Gastroesophageal sphincter (tissue), 4 donors: ENCODE measurements at regions not wholly inside any gene's neighbourhood (a gene's known extent, or its start where the extent isn't known, plus 50 kb on each side); places are given as distances from the start of the nearest gene placed in this dataset.

Experiments
- ATAC-seq: fragments of 150-250 bp; one replicate; pipeline ENCODE4 v1.9.1; 2016; ENCODE audit warnings: mild to moderate bottlenecking, moderate library complexity
- H3K27ac ChIP-seq, 4 donors: fragments of 200-600 bp; sonication (generic) in 3 of 4; 1 replicate in 3 of 4; 2 replicates in 1 of 4; pipeline ENCODE4 v1.5.1; 2016 to 2019
- H3K27me3 ChIP-seq: fragments of 200-600 bp; sonication (generic); one replicate; pipeline ENCODE4 v1.5.1; 2019
- H3K36me3 ChIP-seq, 2 donors: fragments of 200-600 bp; sonication (generic); one replicate each; pipeline ENCODE4 v1.5.1; 2019; ENCODE audit warnings: control low read depth in 1 of 2
- H3K4me1 ChIP-seq, 3 donors: fragments of 200-600 bp; sonication (generic); 1 replicate in 2 of 3; 2 replicates in 1 of 3; pipeline ENCODE4 v1.5.1; 2016 to 2019; ENCODE audit warnings: control low read depth in 2 of 3
- H3K4me3 ChIP-seq, 2 donors: fragments of 200-600 bp; sonication (generic); one replicate each; pipeline ENCODE4 v1.5.1; 2019; ENCODE audit warnings: mild to moderate bottlenecking in 1 of 2, moderate library complexity in 1 of 2
- H3K9me3 ChIP-seq, 3 donors: fragments of 200-600 bp; sonication (generic); one replicate each; pipeline ENCODE4 v1.5.1; 2017 to 2019; ENCODE audit warnings: control low read depth in 2 of 3
- EP300 ChIP-seq: sonication (generic); formaldehyde crosslinking; IDR thresholded peaks from one replicate; pipeline ENCODE4 v1.6.1; 2017; ENCODE audit warnings: antibody characterized with exemption, mild to moderate bottlenecking
- POLR2A ChIP-seq, 2 donors: fragments of 450-650 bp; IDR thresholded peaks; one replicate each; pipeline ENCODE4 v1.6.1; 2017; ENCODE audit warnings: antibody characterized with exemption in 2 of 2, mild to moderate bottlenecking in 2 of 2, moderate library complexity in 1 of 2
- POLR2AphosphoS5 ChIP-seq: sonication (generic); formaldehyde crosslinking; IDR thresholded peaks from one replicate; pipeline ENCODE4 v1.6.1; 2017; ENCODE audit warnings: antibody characterized with exemption
- WGBS, 2 donors: methylation state at CpG; one replicate each; pipeline ENCODE4 v1.1.5; 2018; ENCODE audit warnings: low coverage in 1 of 2; 5-methylcytosine and 5-hydroxymethylcytosine counted together
- TF ChIP-seq, protein P1 (sequence below), 4 experiments: fragments of 200-600 bp in 2 of 4; fragments of 450-650 bp in 2 of 4; sonication (generic) in 1 of 4; IDR thresholded peaks; one replicate each; pipeline ENCODE4 v1.5.1; 2017 to 2019; ENCODE audit warnings: antibody characterized with exemption in 4 of 4, mild to moderate bottlenecking in 2 of 4, moderate library complexity in 2 of 4

GRCh38 chr10:129074939-129075338, 392.1 kb upstream of the MGMT start:
- no peak overlapping the region for H3K27ac ChIP-seq
- peaks cover 0 to 8% (median 4%) of the 10 kb centered on the region in 3 donors for H3K4me1 ChIP-seq
- H3K36me3 ChIP-seq, result no peaks in the 10 kb centered on the region
- TF ChIP-seq POLR2AphosphoS5 (no peak), EP300 (no peak), POLR2A (IDR thresholded peaks at IDR 0.05) (no peak)
- TF ChIP-seq, protein P1, sequence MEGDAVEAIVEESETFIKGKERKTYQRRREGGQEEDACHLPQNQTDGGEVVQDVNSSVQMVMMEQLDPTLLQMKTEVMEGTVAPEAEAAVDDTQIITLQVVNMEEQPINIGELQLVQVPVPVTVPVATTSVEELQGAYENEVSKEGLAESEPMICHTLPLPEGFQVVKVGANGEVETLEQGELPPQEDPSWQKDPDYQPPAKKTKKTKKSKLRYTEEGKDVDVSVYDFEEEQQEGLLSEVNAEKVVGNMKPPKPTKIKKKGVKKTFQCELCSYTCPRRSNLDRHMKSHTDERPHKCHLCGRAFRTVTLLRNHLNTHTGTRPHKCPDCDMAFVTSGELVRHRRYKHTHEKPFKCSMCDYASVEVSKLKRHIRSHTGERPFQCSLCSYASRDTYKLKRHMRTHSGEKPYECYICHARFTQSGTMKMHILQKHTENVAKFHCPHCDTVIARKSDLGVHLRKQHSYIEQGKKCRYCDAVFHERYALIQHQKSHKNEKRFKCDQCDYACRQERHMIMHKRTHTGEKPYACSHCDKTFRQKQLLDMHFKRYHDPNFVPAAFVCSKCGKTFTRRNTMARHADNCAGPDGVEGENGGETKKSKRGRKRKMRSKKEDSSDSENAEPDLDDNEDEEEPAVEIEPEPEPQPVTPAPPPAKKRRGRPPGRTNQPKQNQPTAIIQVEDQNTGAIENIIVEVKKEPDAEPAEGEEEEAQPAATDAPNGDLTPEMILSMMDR (IDR thresholded peaks at IDR 0.05), result no peak
- no peak overlapping the region for H3K4me3 ChIP-seq
- ATAC-seq, result no peak
- H3K27me3 ChIP-seq, result no peaks in the 10 kb centered on the region
- whole genome bisulfite sequencing, 2 donors, result 65 to 79% methylated on average over 3 of the region's 3 CpGs
- peaks cover 0 to 6% (median 0%) of the 10 kb centered on the region in 3 donors for H3K9me3 ChIP-seq

- no peak for TF ChIP-seq POLR2AphosphoS5
- TF ChIP-seq POLR2A (IDR thresholded peaks at IDR 0.05), result no peak
- TF ChIP-seq, protein P1 (IDR thresholded peaks at IDR 0.05), result no peak
- TF ChIP-seq EP300, result no peak
- ATAC-seq, result no peak
- 71 to 73% methylated on average over 5 to 6 of the region's 6 CpGs for WGBS, 2 donors
These were observed 391.5 kb upstream of the MGMT start for GRCh38 chr10:129075508-129075907.

DNA sequence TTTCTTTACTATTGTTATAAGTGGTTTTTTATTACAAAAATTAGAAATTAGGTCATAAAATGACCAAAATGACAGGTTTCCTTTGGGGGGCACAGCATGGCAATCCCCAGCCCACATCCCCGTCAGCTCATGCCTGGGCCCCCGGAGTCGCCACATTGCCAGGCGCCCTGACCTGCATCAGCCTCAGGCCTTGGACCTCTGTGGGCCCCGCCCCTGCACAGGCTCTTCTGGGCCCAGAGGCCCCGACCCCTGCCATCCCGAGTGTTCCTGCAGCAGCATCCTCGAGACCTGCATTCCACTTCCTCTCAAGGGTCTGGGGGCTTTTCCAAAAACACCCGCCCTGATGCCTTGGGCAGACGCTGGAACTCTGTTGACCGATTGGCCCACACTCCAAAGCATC, 391.1 kb upstream of the MGMT start:
- no peak overlapping the region for H3K4me3 ChIP-seq
- no peaks in the 10 kb centered on the region for H3K27me3 ChIP-seq
- ATAC-seq, result no peak
- no peaks in the 10 kb centered on the region for H3K36me3 ChIP-seq
- H3K4me1 ChIP-seq, result peaks cover 0 to 8% (median 4%) of the 10 kb centered on the region in 3 donors
- TF ChIP-seq EP300, result no peak
- TF ChIP-seq, protein P1 (IDR thresholded peaks at IDR 0.05), result no peak
- no peak for TF ChIP-seq POLR2A (IDR thresholded peaks at IDR 0.05)
- TF ChIP-seq POLR2AphosphoS5, result no peak
- whole genome bisulfite sequencing, 2 donors, result 100% methylated on average over 1 to 3 of the region's 11 CpGs
- peaks cover 0 to 14% (median 0%) of the 10 kb centered on the region in 3 donors for H3K9me3 ChIP-seq
- H3K27ac ChIP-seq, result no peak overlapping the region

More at GRCh38 chr10:129075508-129075907, 391.5 kb upstream of the MGMT start:
- Histone ChIP-seq H3K9me3 (peaks cover 0 to 12% (median 0%) of the 10 kb centered on the region in 3 donors), H3K36me3 (no peaks in the 10 kb centered on the region), H3K27me3 (no peaks in the 10 kb centered on the region), H3K4me3 (no peak overlapping the region), H3K4me1 (peaks cover 0 to 8% (median 4%) of the 10 kb centered on the region in 3 donors), H3K27ac (no peak overlapping the region)

DNA sequence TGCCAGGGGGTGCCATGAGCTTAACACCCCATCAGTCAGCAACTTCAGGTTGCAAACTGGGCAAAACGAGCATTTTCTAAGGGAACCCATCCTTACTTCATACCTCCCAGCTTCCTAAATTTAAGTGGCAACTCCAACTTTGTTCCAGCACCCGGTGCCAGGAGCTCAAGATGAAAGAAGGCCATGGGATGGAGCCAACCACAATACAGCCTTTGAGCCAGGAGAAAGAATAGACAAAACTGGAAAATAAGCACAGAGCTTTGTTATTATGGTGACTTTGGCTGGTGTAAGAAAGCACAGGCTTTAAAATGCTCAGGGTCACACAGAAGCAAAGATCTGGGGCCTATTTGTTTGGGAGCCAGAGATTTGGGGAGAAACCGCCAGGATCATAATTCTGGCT, 388.7 kb upstream of the MGMT start:
- 54% methylated on average over 3 of the region's 3 CpGs; no CpG with 5 or more reads in 1 of the 2 donors for WGBS, 2 donors
- no peak overlapping the region for H3K27ac ChIP-seq
- no peak for ATAC-seq

GRCh38 chr10:129078746-129079145, 388.3 kb upstream of the MGMT start:
- Histone ChIP-seq H3K36me3 (no peaks in the 10 kb centered on the region), H3K4me3 (no peak overlapping the region), H3K9me3 (peaks cover 0 to 18% (median 0%) of the 10 kb centered on the region in 3 donors), H3K27ac (no peak overlapping the region), H3K4me1 (peaks cover 0 to 8% (median 4%) of the 10 kb centered on the region in 3 donors), H3K27me3 (no peaks in the 10 kb centered on the region)
- ATAC-seq, result no peak
- TF ChIP-seq EP300, result no peak
- no peak for TF ChIP-seq POLR2AphosphoS5
- TF ChIP-seq, protein P1 (IDR thresholded peaks at IDR 0.05), result no peak
- TF ChIP-seq POLR2A (IDR thresholded peaks at IDR 0.05), result no peak
- 60 to 76% methylated on average over 1 to 7 of the region's 7 CpGs for WGBS, 2 donors

More for the DNA sequence above, 388.7 kb upstream of the MGMT start:
- Histone ChIP-seq H3K4me3 (no peak overlapping the region), H3K36me3 (no peaks in the 10 kb centered on the region), H3K27me3 (no peaks in the 10 kb centered on the region), H3K9me3 (peaks cover 0 to 18% (median 0%) of the 10 kb centered on the region in 3 donors), H3K4me1 (peaks cover 0 to 8% (median 4%) of the 10 kb centered on the region in 3 donors)
- TF ChIP-seq POLR2A (IDR thresholded peaks at IDR 0.05) (no peak), EP300 (no peak), POLR2AphosphoS5 (no peak)
- TF ChIP-seq, protein P1 (IDR thresholded peaks at IDR 0.05), result no peak
